GM23248 (cell line): ENCODE measurements at regions not wholly inside any gene's neighbourhood (a gene's known extent, or its start where the extent isn't known, plus 50 kb on each side); places are given as distances from the start of the nearest gene placed in this dataset.

ENCODE experiments used
- DNase-seq: peaks from one replicate; pipeline ENCODE4 v3.0.0-alpha.2; 2015
- H2AFZ ChIP-seq: fragments of 200-600 bp; sonication (generic); 2 replicates; pipeline ENCODE4 v1.6.1; 2016; ENCODE audit warnings: antibody characterized with exemption
- H3F3A ChIP-seq: fragments of 200-600 bp; sonication (generic); 2 replicates; pipeline ENCODE4 v1.6.1; 2016; ENCODE audit warnings: mild to moderate bottlenecking, antibody characterized with exemption, mixed run types; ENCODE audit not compliant: insufficient read depth
- H3K27ac ChIP-seq: fragments of 200-600 bp; sonication (generic); 2 replicates; pipeline ENCODE4 v1.5.1; 2016; ENCODE audit warnings: mild to moderate bottlenecking
- H3K27me3 ChIP-seq: fragments of 200-600 bp; sonication (generic); replicated peaks from 2 replicates; pipeline ENCODE4 v1.6.1; 2016; ENCODE audit warnings: mild to moderate bottlenecking; ENCODE audit not compliant: insufficient read depth
- H3K36me3 ChIP-seq: fragments of 200-600 bp; sonication (generic); 2 replicates; pipeline ENCODE4 v1.6.1; 2016; ENCODE audit warnings: low read depth, mild to moderate bottlenecking
- H3K4me1 ChIP-seq: fragments of 200-600 bp; sonication (generic); 2 replicates; pipeline ENCODE4 v1.6.1; 2016; ENCODE audit warnings: mild to moderate bottlenecking; ENCODE audit not compliant: insufficient read depth
- H3K4me2 ChIP-seq: fragments of 200-600 bp; sonication (generic); one replicate; pipeline ENCODE4 v1.6.1; 2016; ENCODE audit warnings: mild to moderate bottlenecking; ENCODE audit not compliant: unreplicated experiment
- H3K4me3 ChIP-seq: fragments of 200-600 bp; sonication (generic); 2 replicates; pipeline ENCODE4 v1.5.1; 2016; ENCODE audit warnings: mild to moderate bottlenecking
- H3K79me2 ChIP-seq: fragments of 200-600 bp; sonication (generic); 2 replicates; pipeline ENCODE4 v1.6.1; 2016; ENCODE audit warnings: mild to moderate bottlenecking; ENCODE audit not compliant: insufficient read depth
- H3K9ac ChIP-seq: fragments of 200-600 bp; sonication (generic); 2 replicates; pipeline ENCODE4 v1.6.1; 2016; ENCODE audit warnings: mild to moderate bottlenecking
- H3K9me2 ChIP-seq: fragments of 200-600 bp; sonication (generic); 2 replicates; pipeline ENCODE4 v1.6.1; 2016; ENCODE audit warnings: mixed run types, mild to moderate bottlenecking, moderate library complexity; ENCODE audit not compliant: insufficient read depth
- H3K9me3 ChIP-seq: fragments of 200-600 bp; sonication (generic); one replicate; pipeline ENCODE4 v1.6.1; 2017; ENCODE audit warnings: low read depth
- H4K20me1 ChIP-seq: fragments of 200-600 bp; sonication (generic); 2 replicates; pipeline ENCODE4 v1.6.0; 2016; ENCODE audit not compliant: insufficient read depth
- EZH2 ChIP-seq: fragments of 200-600 bp; sonication (generic); IDR thresholded peaks from 2 replicates; pipeline ENCODE4 v1.6.1; 2018; ENCODE audit warnings: antibody characterized with exemption, mild to moderate bottlenecking; ENCODE audit not compliant: insufficient read depth, poor library complexity, severe bottlenecking
- EZH2phosphoT487 ChIP-seq: fragments of 200-600 bp; sonication (generic); IDR thresholded peaks from 2 replicates; pipeline ENCODE4 v1.6.1; 2018; ENCODE audit warnings: antibody characterized with exemption, moderate library complexity, mild to moderate bottlenecking, low read depth; ENCODE audit not compliant: insufficient read depth
- WGBS, 2 experiments: methylation state at CpG; one replicate each; pipeline ENCODE4 v1.1.6; 2015 to 2017; ENCODE audit warnings: low lambda C conversion rate in 2 of 2, low coverage in 1 of 2; ENCODE audit errors: missing lambda C conversion rate in 2 of 2; 5-methylcytosine and 5-hydroxymethylcytosine counted together
- in situ Hi-C: fragments of 300-500 bp; cut with MboI; formaldehyde crosslinking; loops from 2 replicates; pipeline ENCODE4 v1.15.0; 2020

DNA sequence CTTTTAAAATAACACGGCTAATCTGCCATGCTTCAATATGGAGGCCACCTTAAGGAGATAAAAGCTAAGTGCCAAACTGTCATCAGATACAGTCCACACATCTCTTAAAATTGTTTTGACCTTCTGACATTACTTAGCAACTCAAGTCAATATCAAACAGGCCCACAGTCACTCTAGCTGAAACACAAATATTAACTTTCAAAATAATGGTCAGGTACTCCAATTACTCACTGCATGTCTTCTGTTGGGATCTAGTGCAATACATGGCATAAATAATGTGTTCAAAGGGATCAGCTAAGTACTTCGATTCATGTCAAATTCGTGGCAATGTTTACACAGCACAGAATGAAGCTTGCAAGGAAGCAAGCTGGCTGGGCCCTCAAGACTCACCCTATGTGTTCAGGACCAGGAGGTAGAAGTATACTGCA is 133.9 kb upstream of the BEND6 start:
- Histone ChIP-seq H3K4me3 (no peak overlapping the region), H3K4me1 (peaks cover 24% of the 10 kb centered on the region; the same call in 1 of the 2 replicates), H3K27ac (no peak overlapping the region), H3F3A (peaks cover 37% of the 10 kb centered on the region), H3K36me3 (no peaks in the 10 kb centered on the region), H3K9me2 (no peaks in the 10 kb centered on the region), H3K79me2 (peaks cover 96% of the 10 kb centered on the region), H2AFZ (no peak overlapping the region), H4K20me1 (peaks cover 32% of the 10 kb centered on the region), H3K9ac (no peak overlapping the region), H3K4me2 (no peak overlapping the region), H3K9me3 (no peaks in the 10 kb centered on the region), H3K27me3 (no peaks in the 10 kb centered on the region)
- DNase-seq = no peak
- TF ChIP-seq EZH2 = no peak
- no peak for TF ChIP-seq EZH2phosphoT487
- 67 to 72% methylated on average over 3 of the region's 3 CpGs for WGBS, 2 experiments
- in situ Hi-C loops = no loop called here

DNA sequence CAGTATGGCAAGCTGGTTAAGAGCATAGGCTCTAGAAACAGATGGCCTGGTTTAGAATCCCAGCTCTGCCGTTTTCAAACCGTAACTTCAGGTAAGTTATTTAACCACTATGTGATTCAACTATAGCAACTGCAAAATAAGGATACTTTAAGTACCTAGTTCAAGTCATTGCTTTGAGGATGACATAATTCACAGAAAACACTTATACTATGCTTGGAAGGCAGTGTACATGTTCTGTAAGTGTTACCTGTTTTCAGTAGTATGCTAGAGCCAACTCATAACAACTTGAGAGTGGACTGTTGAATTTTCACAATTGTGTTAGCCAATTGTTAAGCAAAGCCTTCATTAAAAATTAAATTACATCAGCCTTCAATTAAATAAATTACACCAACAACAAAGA is 134.8 kb upstream of the BEND6 start:
- no peak overlapping the region for H3K9ac ChIP-seq
- peaks cover 98% of the 10 kb centered on the region for H3K79me2 ChIP-seq
- H3K27me3 ChIP-seq = no peaks in the 10 kb centered on the region
- H3K9me3 ChIP-seq = no peaks in the 10 kb centered on the region
- H3K4me3 ChIP-seq = no peak overlapping the region
- no peaks in the 10 kb centered on the region for H3K9me2 ChIP-seq
- H3K36me3 ChIP-seq = no peaks in the 10 kb centered on the region; the same call in 1 of the 2 replicates
- H3K4me1 ChIP-seq = peaks cover 28% of the 10 kb centered on the region; the same call in 1 of the 2 replicates
- no peak for TF ChIP-seq EZH2
- no peak for TF ChIP-seq EZH2phosphoT487
- in situ Hi-C loops = no loop called here
- H2AFZ ChIP-seq = no peak overlapping the region
- WGBS, 2 experiments = 96 to 97% methylated on average over 2 of the region's 2 CpGs
- H4K20me1 ChIP-seq = peaks cover 35% of the 10 kb centered on the region
- no peak for DNase-seq
- no peak overlapping the region for H3K4me2 ChIP-seq
- H3F3A ChIP-seq = peaks cover 44% of the 10 kb centered on the region
- H3K27ac ChIP-seq = no peak overlapping the region

DNA sequence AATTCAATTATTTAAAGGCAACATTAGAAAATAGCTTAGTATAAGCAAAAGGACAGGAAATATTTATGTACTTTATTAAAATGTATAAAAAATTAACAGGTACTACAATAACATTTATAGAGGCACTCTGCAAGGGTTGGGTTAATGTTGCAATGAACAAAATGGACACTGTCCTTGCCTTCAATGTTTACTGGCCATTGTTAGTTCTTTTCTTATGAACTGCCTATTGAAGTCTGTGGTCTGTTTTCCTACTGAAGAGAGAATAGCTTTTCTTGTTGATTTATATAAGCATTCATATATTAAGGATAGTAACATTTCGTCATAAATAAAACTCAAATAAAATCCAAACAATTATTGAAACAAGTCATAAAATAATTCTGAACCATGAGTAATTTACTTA is 135.3 kb upstream of the BEND6 start:
- no peak for DNase-seq
- H3K79me2 ChIP-seq = peaks cover 100% of the 10 kb centered on the region
- H3K4me2 ChIP-seq = no peak overlapping the region
- H3F3A ChIP-seq = peaks cover 46% of the 10 kb centered on the region
- no peaks in the 10 kb centered on the region; the same call in 1 of the 2 replicates for H3K36me3 ChIP-seq
- no peak overlapping the region for H3K27ac ChIP-seq
- no peak overlapping the region for H3K9ac ChIP-seq
- peaks cover 32% of the 10 kb centered on the region for H3K4me1 ChIP-seq
- no peak overlapping the region for H2AFZ ChIP-seq
- H4K20me1 ChIP-seq = peaks cover 40% of the 10 kb centered on the region
- in situ Hi-C loops = no loop called here
- H3K9me3 ChIP-seq = no peaks in the 10 kb centered on the region
- no peak overlapping the region for H3K4me3 ChIP-seq
- TF ChIP-seq EZH2phosphoT487 (no peak), EZH2 (no peak)
- WGBS, 2 experiments = 100% methylated on average over 1 of the region's 1 CpG
- no peaks in the 10 kb centered on the region for H3K9me2 ChIP-seq
- no peaks in the 10 kb centered on the region for H3K27me3 ChIP-seq

DNA sequence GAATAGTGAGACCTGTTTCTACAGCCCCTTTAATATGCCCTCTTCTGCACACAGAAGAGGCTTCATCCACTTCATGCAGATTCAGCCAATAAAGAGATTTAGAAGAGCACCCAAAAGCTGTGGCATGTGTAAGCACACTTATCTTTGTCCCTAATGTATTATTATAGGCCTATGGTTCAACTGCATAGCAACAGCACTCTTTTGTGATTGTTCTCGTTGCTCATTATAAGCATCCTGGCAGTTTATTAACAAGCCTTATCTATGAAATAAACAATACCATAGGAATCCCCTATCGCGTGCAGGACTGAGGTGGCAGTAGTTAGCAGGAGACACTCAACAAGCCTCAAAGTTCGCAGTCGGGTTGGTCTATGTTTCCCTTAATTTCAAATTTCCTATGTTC is 138.5 kb upstream of the BEND6 start:
- no peak overlapping the region for H2AFZ ChIP-seq
- H3K9me2 ChIP-seq = no peaks in the 10 kb centered on the region
- H3K4me3 ChIP-seq = no peak overlapping the region
- peaks cover 45% of the 10 kb centered on the region for H3K4me1 ChIP-seq
- 95 to 98% methylated on average over 5 of the region's 5 CpGs for WGBS, 2 experiments
- no peak for TF ChIP-seq EZH2phosphoT487
- no peak for TF ChIP-seq EZH2
- H3K9ac ChIP-seq = no peak overlapping the region
- H3K27ac ChIP-seq = no peak overlapping the region
- no peak overlapping the region for H3K4me2 ChIP-seq
- no peaks in the 10 kb centered on the region for H3K9me3 ChIP-seq
- DNase-seq = no peak
- in situ Hi-C loops = no loop called here
- H3K27me3 ChIP-seq = no peaks in the 10 kb centered on the region
- H3K79me2 ChIP-seq = peaks cover 96% of the 10 kb centered on the region
- H4K20me1 ChIP-seq = peaks cover 37% of the 10 kb centered on the region
- no peaks in the 10 kb centered on the region; the same call in 1 of the 2 replicates for H3K36me3 ChIP-seq
- H3F3A ChIP-seq = peaks cover 65% of the 10 kb centered on the region

DNA sequence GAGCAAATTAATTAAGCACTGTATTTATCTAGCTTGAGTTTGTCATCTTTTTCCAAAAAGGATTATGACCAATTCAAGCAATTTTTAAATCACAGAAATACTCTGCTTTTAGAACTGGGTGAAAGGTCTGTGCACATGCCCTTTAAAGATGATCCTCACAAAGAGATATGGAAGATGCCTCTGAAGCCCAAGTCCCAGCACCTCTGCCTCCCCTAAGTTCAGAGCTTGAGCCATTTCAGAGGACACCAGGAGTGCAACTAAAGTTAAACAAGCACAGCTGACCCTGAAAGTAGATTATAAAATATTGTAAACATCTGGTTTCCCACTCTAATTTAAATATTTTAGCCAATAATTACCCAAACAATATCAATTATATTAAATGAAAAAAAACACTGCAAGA is 139.5 kb upstream of the BEND6 start:
- H3K79me2 ChIP-seq = peaks cover 96% of the 10 kb centered on the region
- TF ChIP-seq EZH2 (no peak), EZH2phosphoT487 (no peak)
- H3K27ac ChIP-seq = no peak overlapping the region
- H4K20me1 ChIP-seq = peaks cover 37% of the 10 kb centered on the region
- no peaks in the 10 kb centered on the region for H3K9me2 ChIP-seq
- H2AFZ ChIP-seq = no peak overlapping the region
- no peak overlapping the region for H3K4me3 ChIP-seq
- no peak overlapping the region for H3K9ac ChIP-seq
- DNase-seq = no peak
- in situ Hi-C loops = no loop called here
- no peak overlapping the region for H3K4me2 ChIP-seq
- no peaks in the 10 kb centered on the region for H3K9me3 ChIP-seq
- H3K36me3 ChIP-seq = no peaks in the 10 kb centered on the region; the same call in 1 of the 2 replicates
- peaks cover 62% of the 10 kb centered on the region for H3F3A ChIP-seq
- H3K4me1 ChIP-seq = peaks cover 39% of the 10 kb centered on the region
- no peaks in the 10 kb centered on the region for H3K27me3 ChIP-seq
